K562 (cell line): ENCODE measurements at regions not wholly inside any gene's neighbourhood (a gene's known extent, or its start where the extent isn't known, plus 50 kb on each side); places are given as distances from the start of the nearest gene placed in this dataset.

Experiments
- CTCF ChIP-seq, 3 experiments: IDR thresholded peaks in 2 of 3; conservative IDR thresholded peaks in 1 of 3; 2 replicates each; pipeline ENCODE4 v1.5.1; 2011 to 2012; ENCODE audit warnings: low read length in 3 of 3, mild to moderate bottlenecking in 3 of 3, control low read depth in 2 of 3, improper control_type of control experiment in 1 of 3, inconsistent platforms in 1 of 3, low read depth in 1 of 3, mixed read lengths in 1 of 3, moderate library complexity in 1 of 3; ENCODE audit not compliant: insufficient read depth in 2 of 3
- EZH2 ChIP-seq: IDR thresholded peaks from 2 replicates; pipeline ENCODE4 v1.6.1; 2012; ENCODE audit warnings: low read depth, mild to moderate bottlenecking, inconsistent platforms, low read length, borderline replicate concordance
- POLR2AphosphoS5 ChIP-seq: IDR thresholded peaks from 2 replicates; pipeline ENCODE4 v1.6.1; 2011; ENCODE audit warnings: mild to moderate bottlenecking, low read depth, low read length, moderate library complexity; ENCODE audit not compliant: control insufficient read depth, insufficient read depth
- RAD21 ChIP-seq, 2 experiments: fragments of 250-450 bp in 1 of 2; fragments of 450-650 bp in 1 of 2; sonication (Bioruptor Pico) in 1 of 2; formaldehyde crosslinking in 1 of 2; IDR thresholded peaks in 1 of 2; conservative IDR thresholded peaks in 1 of 2; 2 replicates each; pipeline versions ENCODE4 v1.4.0 to v1.8.0; 2020 to 2022; ENCODE audit warnings: mild to moderate bottlenecking in 2 of 2, moderate library complexity in 1 of 2
- THRAP3 ChIP-seq: fragments of 450-650 bp; IDR thresholded peaks from 2 replicates; pipeline ENCODE4 v1.6.1; 2016; ENCODE audit warnings: mild to moderate bottlenecking, inconsistent platforms, borderline replicate concordance
- ZBTB8A ChIP-seq: fragments of 450-650 bp; IDR thresholded peaks from 2 replicates; pipeline ENCODE4 v1.6.1; 2018; ENCODE audit warnings: mild to moderate bottlenecking, moderate library complexity; ENCODE audit not compliant: partially characterized antibody

GRCh38 chr16:85443531-85443930, 169.6 kb upstream of the GSE1 start:
- TF ChIP-seq THRAP3, result no peak
- TF ChIP-seq RAD21 (CRISPR knock-in tag; conservative IDR thresholded peaks at IDR 0.05 in 1 of 2, IDR thresholded peaks at IDR 0.05 in 1 of 2), result no peak
- no peak for TF ChIP-seq CTCF (IDR thresholded peaks at IDR 0.05 in 2 of 3, conservative IDR thresholded peaks at IDR 0.05 in 1 of 3; ENCODE audit: insufficient read depth in 2 of 3, low read depth in 1 of 3, low read length in 3 of 3)
- TF ChIP-seq POLR2AphosphoS5, result no peak
- no peak for TF ChIP-seq ZBTB8A
- TF ChIP-seq EZH2, result no peak
